Activated CD4-positive, alpha-beta memory T cell treated with anti-CD3 and anti-CD28 coated beads for 36 hours (primary cell): ENCODE measurements at regions not wholly inside any gene's neighbourhood (a gene's known extent, or its start where the extent isn't known, plus 50 kb on each side); places are given as distances from the start of the nearest gene placed in this dataset.
"Not testable (repeated sequence)": the region's sequence is repeated elsewhere in the genome, so short reads cannot be mapped to it uniquely, and the experiment has no call there.

Source experiments
- CTCF ChIA-PET: fragments of 350-600 bp; sonication (Branson Sonifier 250); formaldehyde crosslinking; loops from one replicate; lab custom pipeline; 2021; ENCODE audit warnings: antibody characterized with exemption, inconsistent platforms; lab: Charles Lee
- POLR2A ChIA-PET: fragments of 350-600 bp; sonication (Branson Sonifier 250); formaldehyde crosslinking; loops from one replicate; lab custom pipeline; 2021; ENCODE audit warnings: antibody characterized with exemption; lab: Charles Lee
- DNase-seq: peaks from one replicate; pipeline ENCODE4 v3.0.0-alpha.2; 2020
- H3K27ac Mint-ChIP-seq: one replicate; pipeline ENCODE4 v1.8.0; 2021; ENCODE audit warnings: mixed read lengths
- H3K27me3 Mint-ChIP-seq: one replicate; pipeline ENCODE4 v1.8.0; 2021; ENCODE audit warnings: mixed read lengths
- H3K36me3 Mint-ChIP-seq: one replicate; pipeline ENCODE4 v1.8.0; 2021; ENCODE audit warnings: mixed read lengths
- H3K4me1 Mint-ChIP-seq: one replicate; pipeline ENCODE4 v1.8.0; 2021; ENCODE audit warnings: low read depth, mixed read lengths
- H3K4me3 Mint-ChIP-seq: one replicate; pipeline ENCODE4 v1.8.0; 2021; ENCODE audit warnings: mild to moderate bottlenecking, mixed read lengths
- H3K9me3 Mint-ChIP-seq: one replicate; pipeline ENCODE4 v1.8.0; 2021; ENCODE audit warnings: mixed read lengths
- intact Hi-C: fragments of 100-400 bp; cut with micrococcal nuclease; formaldehyde crosslinking; loops from one replicate; pipeline ENCODE4 v1.15.1; 2023

GRCh38 chrX:65148232-65148631 lies 172.0 kb upstream of the ZC4H2 start:
- ChIA-PET CTCF (no interaction called here), POLR2A (no interaction called here)
- Mint-ChIP-seq H3K27ac (no peak overlapping the region), H3K4me1 (no peaks in the 10 kb centered on the region), H3K9me3 (peaks cover 38% of the 10 kb centered on the region), H3K27me3 (no peaks in the 10 kb centered on the region), H3K4me3 (no peak overlapping the region), H3K36me3 (peaks cover 52% of the 10 kb centered on the region)
- intact Hi-C loops: no loop called here
- DNase-seq: no peak

DNA sequence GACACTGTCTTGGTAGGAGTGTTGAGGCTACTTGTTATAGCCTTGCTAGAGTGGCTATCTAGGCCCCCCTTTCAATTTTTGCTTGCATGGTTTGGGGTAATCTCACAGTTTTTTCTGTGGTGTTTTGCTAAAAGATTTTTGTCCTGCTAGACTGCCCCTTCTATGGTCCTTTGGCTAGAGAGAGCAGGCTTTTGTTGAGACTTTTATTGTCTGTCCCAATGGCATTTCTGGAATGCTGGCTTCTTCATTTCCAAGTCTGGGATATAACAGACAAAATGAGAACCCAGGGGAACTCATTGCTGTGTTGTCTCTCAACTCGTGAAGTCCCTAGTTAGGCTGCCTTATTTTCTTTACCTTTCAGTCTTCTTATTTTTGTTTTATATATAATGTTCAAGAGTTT lies 160.2 kb upstream of the ZC4H2 start:
- DNase-seq: no peak
- Mint-ChIP-seq H3K27ac (no peak overlapping the region), H3K27me3 (no peaks in the 10 kb centered on the region), H3K4me3 (no peak overlapping the region), H3K4me1 (no peaks in the 10 kb centered on the region), H3K9me3 (peaks cover 51% of the 10 kb centered on the region), H3K36me3 (peaks cover 25% of the 10 kb centered on the region)
- intact Hi-C loops: no loop called here
- ChIA-PET CTCF (no interaction called here), POLR2A (no interaction called here)

DNA sequence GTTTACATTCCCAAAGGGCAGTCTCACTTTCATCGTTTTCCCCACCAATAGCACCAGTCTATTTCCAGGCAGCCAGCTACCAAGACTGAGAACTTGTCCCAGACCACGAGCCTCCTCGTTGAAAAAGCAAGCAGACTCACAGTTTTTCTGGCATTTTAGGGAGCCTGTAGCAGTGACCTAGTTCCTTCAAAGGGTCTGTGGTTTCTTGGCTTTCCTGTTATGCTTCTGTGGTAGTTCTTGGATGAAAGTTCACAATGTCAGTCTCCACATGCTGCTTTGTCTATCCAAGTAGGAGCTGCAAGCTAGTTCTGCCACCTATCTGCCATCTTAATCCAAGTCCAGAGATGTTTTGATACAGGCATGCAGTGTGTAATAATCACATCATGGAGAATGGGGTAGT lies 151.6 kb upstream of the ZC4H2 start:
- DNase-seq: no peak
- H3K4me1 Mint-ChIP-seq: peaks cover 15% of the 10 kb centered on the region
- peak overlapping the region; percentile 13 for H3K27ac Mint-ChIP-seq
- H3K27me3 Mint-ChIP-seq: no peaks in the 10 kb centered on the region
- ChIA-PET CTCF (no interaction called here), POLR2A (no interaction called here)
- H3K4me3 Mint-ChIP-seq: no peak overlapping the region
- H3K36me3 Mint-ChIP-seq: peaks cover 35% of the 10 kb centered on the region
- peaks cover 52% of the 10 kb centered on the region for H3K9me3 Mint-ChIP-seq
- intact Hi-C loops: no loop called here

GRCh38 chrX:65098851-65099250 lies 122.6 kb upstream of the ZC4H2 start:
- Mint-ChIP-seq H3K36me3 (peaks cover 24% of the 10 kb centered on the region), H3K9me3 (peaks cover 47% of the 10 kb centered on the region), H3K4me3 (no peak overlapping the region), H3K27ac (no peak overlapping the region), H3K4me1 (no peaks in the 10 kb centered on the region), H3K27me3 (no peaks in the 10 kb centered on the region)
- ChIA-PET POLR2A (no interaction called here), CTCF (no interaction called here)
- intact Hi-C loops: no loop called here
- DNase-seq: no peak

DNA sequence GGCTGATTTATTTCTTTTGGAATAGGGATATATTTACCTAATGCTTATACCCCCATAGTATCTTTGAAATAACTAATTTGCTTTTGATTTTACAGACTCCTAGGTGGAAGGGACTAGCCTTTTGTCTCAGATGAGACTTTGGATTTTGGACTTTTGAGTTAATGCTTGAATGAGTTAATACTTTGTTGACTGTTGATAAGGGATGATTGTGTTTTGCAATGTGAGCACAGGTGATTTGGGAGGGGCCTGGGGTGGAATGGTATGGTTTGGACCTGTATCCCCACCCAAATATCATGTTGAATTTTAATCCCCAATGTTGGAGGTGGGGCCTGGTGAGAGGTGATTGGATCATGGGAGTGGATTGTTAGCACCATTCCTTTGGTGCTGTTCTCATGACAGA lies 117.4 kb upstream of the ZC4H2 start:
- Mint-ChIP-seq H3K4me1 (no peaks in the 10 kb centered on the region), H3K36me3 (peaks cover 48% of the 10 kb centered on the region), H3K27me3 (no peaks in the 10 kb centered on the region), H3K27ac (no peak overlapping the region), H3K4me3 (no peak overlapping the region), H3K9me3 (peaks cover 34% of the 10 kb centered on the region)
- intact Hi-C loops: no loop called here
- no peak for DNase-seq
- ChIA-PET POLR2A (no interaction called here), CTCF (no interaction called here)

- H3K36me3 Mint-ChIP-seq: peaks cover 81% of the 10 kb centered on the region
- CTCF ChIA-PET: no interaction called here
- no peak overlapping the region for H3K4me3 Mint-ChIP-seq
- no peaks in the 10 kb centered on the region for H3K4me1 Mint-ChIP-seq
- peaks cover 39% of the 10 kb centered on the region for H3K9me3 Mint-ChIP-seq
- H3K27me3 Mint-ChIP-seq: no peaks in the 10 kb centered on the region
- no peak overlapping the region for H3K27ac Mint-ChIP-seq
- no peak for DNase-seq
- intact Hi-C loops: no loop called here
- POLR2A ChIA-PET: no interaction called here
These were observed 97.0 kb upstream of the ZC4H2 start for GRCh38 chrX:65073233-65073632.

DNA sequence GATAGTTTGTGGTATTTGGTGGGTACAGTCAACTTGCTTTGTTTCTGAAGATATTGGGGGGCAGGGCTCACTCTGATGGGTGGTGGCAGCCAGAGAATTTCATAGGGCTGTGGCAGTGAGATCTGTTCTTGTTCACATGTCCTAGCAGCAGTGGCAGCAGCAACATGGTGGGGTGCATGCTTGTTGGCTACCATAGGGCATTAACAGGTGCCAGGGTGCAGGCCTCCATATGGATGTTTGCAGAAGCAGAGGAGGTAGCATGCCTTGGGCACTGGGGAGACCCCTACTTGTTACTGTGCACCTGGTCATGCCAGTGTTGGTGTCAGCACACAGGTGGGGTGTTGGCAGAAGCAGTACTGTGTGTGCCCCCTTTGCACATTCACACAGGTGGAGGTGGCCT lies 96.3 kb upstream of the ZC4H2 start:
- Mint-ChIP-seq H3K4me1 (no peaks in the 10 kb centered on the region), H3K27me3 (no peaks in the 10 kb centered on the region), H3K9me3 (peaks cover 34% of the 10 kb centered on the region), H3K27ac (no peak overlapping the region), H3K4me3 (no peak overlapping the region), H3K36me3 (peaks cover 80% of the 10 kb centered on the region)
- CTCF ChIA-PET: no interaction called here
- DNase-seq: no peak
- POLR2A ChIA-PET: no interaction called here
- intact Hi-C loops: no loop called here

- H3K27me3 Mint-ChIP-seq, CTCF ChIA-PET: not testable (repeated sequence)
- peaks cover 15% of the 10 kb centered on the region for H3K9me3 Mint-ChIP-seq
These were observed 82.4 kb upstream of the ZC4H2 start for GRCh38 chrX:65058626-65059025.

GRCh38 chrX:65045001-65045400 lies 68.8 kb upstream of the ZC4H2 start:
- peaks cover 15% of the 10 kb centered on the region for H3K9me3 Mint-ChIP-seq
- DNase-seq: no peak
- H3K27me3 Mint-ChIP-seq: no peaks in the 10 kb centered on the region
- no peak overlapping the region for H3K4me3 Mint-ChIP-seq
- peaks cover 8% of the 10 kb centered on the region for H3K36me3 Mint-ChIP-seq
- H3K27ac Mint-ChIP-seq: no peak overlapping the region
- intact Hi-C loops: no loop called here
- H3K4me1 Mint-ChIP-seq: no peaks in the 10 kb centered on the region
- ChIA-PET POLR2A (no interaction called here), CTCF (interaction anchor here (2.4 kb wide), 1 partner anchor 10 kb away, joined by 8 read pairs; the partner anchor contains the start of gene ZC3H12B)

More at GRCh38 chrX:65058626-65059025, 82.4 kb upstream of the ZC4H2 start:
- DNase-seq, H3K27ac Mint-ChIP-seq, intact Hi-C loops, H3K4me1 Mint-ChIP-seq, H3K4me3 Mint-ChIP-seq, POLR2A ChIA-PET: not testable (repeated sequence)
- peaks cover 55% of the 10 kb centered on the region for H3K36me3 Mint-ChIP-seq

DNA sequence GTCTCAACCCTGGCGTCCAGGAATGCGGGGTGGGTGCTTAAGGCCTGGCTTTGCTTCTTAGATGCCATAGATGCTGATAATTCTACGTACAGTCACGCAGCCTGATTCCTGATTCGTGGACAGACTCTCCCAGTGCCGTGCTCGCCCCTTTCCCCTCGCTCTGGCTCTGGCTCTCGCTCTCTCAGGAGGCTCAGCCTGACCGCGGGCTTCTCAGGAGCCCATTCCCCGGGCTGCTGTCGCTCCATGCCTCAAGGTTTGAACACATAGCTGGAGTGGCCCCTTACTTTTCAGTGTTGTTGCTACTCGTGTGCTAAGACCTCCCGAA lies 59.2 kb upstream of the ZC4H2 start:
- Mint-ChIP-seq H3K27me3 (no peaks in the 10 kb centered on the region), H3K9me3 (no peaks in the 10 kb centered on the region), H3K36me3 (no peaks in the 10 kb centered on the region), H3K4me1 (peaks cover 15% of the 10 kb centered on the region), H3K4me3 (peak overlapping the region; percentile 88), H3K27ac (peak overlapping the region; percentile 85)
- intact Hi-C loops: loop anchor here (10.0 kb wide), 3 partner anchors 369 to 831 kb away; partner anchors contain the start of genes AMER1 and MTMR8
- POLR2A ChIA-PET: no interaction called here
- CTCF ChIA-PET: interaction anchor here (1.2 to 1.7 kb wide), 4 partner anchors 11 to 499 kb away, joined by 3 to 9 read pairs (median 6); no protein-coding TSS in a partner anchor
- DNase-seq: no peak

GRCh38 chrX:65034668-65035445 lies 58.6 kb upstream of the ZC4H2 start, which contains the start of gene ZC3H12B:
Gene ZC3H12B, plus strand, starts transcription at chrX:65034826.
- CTCF ChIA-PET: interaction anchor here (1.0 to 1.7 kb wide), 7 partner anchors 10 to 499 kb away, joined by 3 to 9 read pairs (median 3); partner anchors contain the start of gene ZC4H2
- intact Hi-C loops: loop anchor here (1.0 to 10.0 kb wide), 5 partner anchors 59 to 830 kb away; partner anchors contain the start of genes AMER1, MTMR8 and ZC4H2
- Mint-ChIP-seq H3K36me3 (no peaks in the 10 kb centered on the region), H3K27me3 (no peaks in the 10 kb centered on the region), H3K27ac (peak within 1 kb of the TSS; percentile 85), H3K4me1 (peaks cover 15% of the 10 kb centered on the region), H3K9me3 (no peaks in the 10 kb centered on the region), H3K4me3 (peak within 1 kb of the TSS; percentile 88)
- POLR2A ChIA-PET: interaction anchor here (0.8 kb wide), 2 partner anchors 51 to 58 kb away, joined by 3 to 7 read pairs; partner anchors contain the start of gene ZC4H2
- DNase-seq: peak; percentile 90

DNA sequence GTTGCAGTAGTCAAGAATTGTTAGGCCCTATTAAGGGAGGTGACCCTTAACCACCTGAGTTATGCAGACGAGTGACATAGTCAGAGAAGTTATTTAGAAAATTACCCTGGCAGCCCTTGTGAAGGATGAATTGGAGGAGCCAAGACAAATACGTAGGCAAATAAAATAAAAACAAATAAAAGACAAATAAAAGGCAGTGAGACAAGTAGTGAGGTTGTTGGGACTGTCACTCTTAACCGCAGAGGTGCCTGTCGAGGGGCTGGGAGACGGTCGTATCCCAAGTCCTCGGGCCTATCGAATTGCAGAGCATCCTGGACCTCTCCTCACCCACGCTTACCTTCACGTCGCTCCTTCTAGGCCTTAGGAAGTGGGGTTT lies 58.0 kb upstream of the ZC4H2 start:
- DNase-seq: no peak
- CTCF ChIA-PET: interaction anchor here (1.0 to 1.7 kb wide), 6 partner anchors 10 to 494 kb away, joined by 3 to 9 read pairs (median 4); partner anchors contain the start of gene ZC4H2
- Mint-ChIP-seq H3K9me3 (no peaks in the 10 kb centered on the region), H3K4me1 (peaks cover 15% of the 10 kb centered on the region), H3K27me3 (no peaks in the 10 kb centered on the region), H3K27ac (peak overlapping the region; percentile 85), H3K36me3 (no peaks in the 10 kb centered on the region), H3K4me3 (peak overlapping the region; percentile 88)
- POLR2A ChIA-PET: interaction anchor here (0.7 to 0.8 kb wide), 3 partner anchors 50 to 59 kb away, joined by 3 to 7 read pairs (median 3); partner anchors contain the start of gene ZC4H2
- intact Hi-C loops: loop anchor here (1.0 to 10.0 kb wide), 5 partner anchors 58 to 829 kb away; partner anchors contain the start of genes AMER1, MTMR8 and ZC4H2
